GM18858 (cell line): ENCODE measurements at regions not wholly inside any gene's neighbourhood (a gene's known extent, or its start where the extent isn't known, plus 50 kb on each side); places are given as distances from the start of the nearest gene placed in this dataset.
"Not testable (repeated sequence)": the region's sequence is repeated elsewhere in the genome, so short reads cannot be mapped to it uniquely, and the experiment has no call there.

Experiments used
- ATAC-seq: cut with Tn5 transposase; IDR thresholded peaks from one replicate; pipeline ENCODE4 v1.9.1; 2021; ENCODE audit not compliant: unreplicated experiment

GRCh38 chr22:46026899-46027210 lies 49.9 kb upstream of the WNT7B start:
- ATAC-seq: no peak

- no peak for ATAC-seq
These were observed 50.5 kb upstream of the WNT7B start for GRCh38 chr22:46027211-46028105.

DNA sequence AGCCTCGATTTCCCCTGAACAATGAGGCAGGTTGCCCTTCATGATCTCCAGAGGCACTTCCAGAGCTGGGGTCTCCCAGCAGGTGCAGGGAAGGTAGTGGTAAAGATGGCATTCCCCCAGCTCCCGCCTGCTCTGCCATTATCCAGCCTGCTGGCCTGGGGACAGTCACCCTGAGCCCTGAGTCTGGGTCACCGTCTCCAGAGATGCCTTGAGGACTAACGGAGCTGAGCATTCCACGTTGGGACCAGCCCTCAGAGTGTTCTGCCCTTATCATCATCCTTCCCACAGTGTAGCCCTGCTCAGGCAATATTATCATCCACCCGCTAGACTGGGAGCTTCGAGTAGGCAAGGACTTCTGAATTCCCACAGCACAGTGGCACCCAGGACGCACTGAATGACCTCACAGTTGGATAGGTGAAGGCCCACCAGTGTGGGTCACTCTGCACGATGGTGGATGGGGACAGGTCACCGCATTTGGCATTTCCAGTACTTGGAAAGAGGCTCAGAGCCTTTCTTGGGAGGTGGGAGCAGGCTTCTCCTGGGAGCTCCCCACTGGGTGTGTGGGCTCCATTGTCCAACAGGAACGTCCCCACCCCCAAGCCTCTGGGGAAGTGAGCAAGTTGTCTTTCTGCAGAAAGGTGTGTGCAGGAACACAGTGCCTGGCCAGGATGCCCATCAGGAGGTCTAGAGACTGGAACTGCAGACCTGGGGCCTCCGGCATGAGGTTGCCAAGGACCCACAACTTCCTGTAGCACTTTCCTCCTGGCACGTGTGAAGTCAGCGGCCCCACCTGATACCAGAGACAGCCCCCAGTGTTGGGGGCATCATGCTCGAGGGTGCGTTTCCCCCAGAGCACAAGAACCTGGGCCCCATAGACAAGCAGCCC lies 51.4 kb upstream of the WNT7B start:
- no peak for ATAC-seq

- ATAC-seq: no peak
These were observed 52.1 kb upstream of the WNT7B start for GRCh38 chr22:46029036-46029435.

- ATAC-seq: no peak
These were observed 52.7 kb upstream of the WNT7B start for GRCh38 chr22:46029574-46030200.

- no peak for ATAC-seq
These were observed 53.4 kb upstream of the WNT7B start for GRCh38 chr22:46030231-46030880.

DNA sequence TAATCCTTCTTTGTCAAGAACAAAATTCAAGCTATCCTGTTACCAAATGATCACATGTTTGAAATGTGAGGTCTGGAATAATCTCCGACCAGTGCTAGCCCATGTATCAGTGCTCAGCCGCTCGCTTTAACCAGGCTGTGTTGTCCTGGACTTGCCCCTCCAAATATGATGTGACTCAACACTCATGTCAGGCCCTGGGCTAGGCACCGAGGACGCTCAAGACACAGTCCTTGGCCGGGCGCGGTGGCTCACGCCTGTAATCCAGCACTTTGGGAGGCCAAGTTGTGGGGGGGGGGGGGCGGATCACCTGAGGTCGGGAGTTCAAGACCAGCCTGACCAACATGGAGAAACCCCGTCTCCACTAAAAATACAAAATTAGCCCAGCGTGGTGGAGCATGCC lies 54.1 kb upstream of the WNT7B start:
- no peak for ATAC-seq

DNA sequence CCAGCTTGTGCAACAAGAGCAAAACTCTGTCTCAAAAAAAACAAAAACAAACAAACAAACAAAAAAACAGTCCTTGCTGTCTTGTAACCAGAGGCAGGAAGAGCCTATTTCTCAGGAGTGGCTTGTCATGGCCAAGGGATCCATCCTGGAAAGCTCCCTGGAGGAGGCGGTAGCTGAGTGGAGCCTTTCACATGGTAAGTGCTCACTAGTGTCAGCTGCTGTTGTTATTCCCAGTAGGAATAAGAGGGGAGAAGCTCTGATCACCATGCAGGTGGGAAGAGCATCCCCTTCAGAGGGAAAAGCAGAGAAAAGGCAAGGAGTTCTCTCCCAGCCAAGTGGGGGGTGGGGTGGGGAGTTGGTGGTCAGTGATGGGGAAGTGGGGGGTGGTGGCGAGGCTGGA lies 54.6 kb upstream of the WNT7B start:
- no peak for ATAC-seq

GRCh38 chr22:46031965-46032851 lies 55.2 kb upstream of the WNT7B start:
- ATAC-seq: no peak

GRCh38 chr22:46033256-46034200 lies 56.6 kb upstream of the WNT7B start:
- no peak for ATAC-seq

DNA sequence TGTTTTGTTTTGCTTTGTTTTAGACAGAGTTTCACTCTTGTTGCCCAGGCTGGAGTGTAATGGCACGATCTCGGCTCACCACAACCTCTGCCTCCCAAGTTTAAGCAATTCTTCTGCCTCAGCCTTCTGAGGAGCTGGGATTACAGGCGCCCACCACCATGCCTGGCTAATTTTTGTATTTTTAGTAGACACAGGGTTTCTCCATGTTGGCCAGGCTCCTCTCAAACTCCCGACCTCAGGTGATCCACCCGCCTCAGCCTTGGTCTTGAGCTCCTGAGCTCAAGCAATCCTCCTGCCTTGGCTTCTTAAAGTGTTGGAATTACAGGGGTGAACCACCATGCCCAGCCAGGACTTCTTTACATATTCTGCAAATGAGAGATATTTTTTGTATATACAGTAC lies 57.5 kb upstream of the WNT7B start:
- ATAC-seq: not testable (repeated sequence)

DNA sequence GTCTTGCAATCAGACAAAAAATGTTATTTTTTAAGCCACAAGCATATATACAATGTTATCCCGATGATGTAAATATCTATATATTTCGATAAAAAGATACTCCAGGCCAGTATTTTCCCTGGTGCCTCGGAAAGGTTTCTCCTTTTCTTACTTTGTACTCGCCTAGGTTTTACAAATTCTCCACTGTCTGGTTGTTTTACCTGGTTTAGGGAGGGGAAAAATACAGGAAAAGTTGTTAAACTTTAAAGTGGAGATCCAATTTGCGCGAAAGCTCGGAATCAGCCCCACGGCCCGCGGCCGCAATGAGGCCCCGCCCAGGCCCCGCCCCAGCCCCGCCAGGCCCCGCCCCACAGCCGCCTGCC lies 58.4 kb upstream of the WNT7B start:
- ATAC-seq: no peak

DNA sequence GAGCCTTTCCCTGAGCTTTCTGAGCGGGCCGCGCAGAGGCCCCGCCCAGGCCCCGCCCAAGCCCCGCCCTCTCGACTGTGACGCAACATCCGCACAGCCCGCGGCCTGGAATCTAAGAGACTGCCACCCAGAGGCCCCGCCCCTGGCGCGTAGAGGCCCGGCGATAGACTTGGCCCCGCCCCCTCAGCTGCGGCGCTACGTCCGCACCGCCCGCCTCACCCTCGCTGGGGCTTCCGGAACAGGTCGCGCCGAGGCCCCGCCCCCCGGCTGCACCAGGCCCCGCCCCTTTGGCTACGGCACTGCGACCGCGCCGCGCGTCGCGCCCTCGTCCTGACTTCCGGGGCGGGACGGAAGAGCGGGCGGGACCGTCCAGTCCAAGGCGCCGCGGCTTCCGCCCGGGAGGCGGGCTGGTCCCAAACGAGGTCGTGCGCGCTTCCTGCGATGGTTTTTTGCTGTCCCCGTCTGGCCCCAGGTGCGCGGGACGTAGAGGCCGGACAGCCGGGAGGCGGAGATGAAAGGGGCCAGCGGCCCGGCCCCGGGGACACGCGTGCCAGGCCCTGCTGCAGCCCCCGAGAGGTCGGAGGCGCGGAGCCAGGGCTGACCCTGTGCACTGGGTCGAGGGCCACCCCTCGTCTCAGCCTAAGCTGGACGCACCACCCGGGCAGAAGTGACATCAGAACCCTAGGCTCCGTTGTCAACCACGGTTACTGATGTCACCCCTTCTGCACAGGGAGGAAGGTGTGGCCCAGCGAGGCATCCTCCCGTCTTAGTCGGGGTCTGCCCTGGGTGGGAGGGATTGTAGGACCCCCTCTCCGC lies 59.0 kb upstream of the WNT7B start:
- peak; percentile 80 for ATAC-seq

GRCh38 chr22:46036558-46037408 lies 59.8 kb upstream of the WNT7B start:
- ATAC-seq: peak; percentile 9

DNA sequence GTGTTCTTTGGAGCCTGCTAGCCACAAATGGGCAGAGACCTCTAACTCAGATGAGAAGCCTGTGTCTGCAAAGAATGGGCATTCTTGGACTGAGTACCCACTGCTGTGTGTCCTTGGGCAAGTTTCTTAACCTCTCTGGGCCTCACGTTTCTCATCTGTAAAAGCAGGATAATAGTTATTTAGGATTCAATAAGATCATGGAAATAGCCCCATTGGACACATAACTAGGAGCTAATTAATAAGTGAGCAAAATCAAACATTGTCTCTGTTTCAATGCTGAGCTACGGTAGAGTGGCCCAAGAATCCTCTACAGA lies 61.2 kb upstream of the WNT7B start:
- ATAC-seq: no peak

- no peak for ATAC-seq
These were observed 61.8 kb upstream of the WNT7B start for GRCh38 chr22:46038516-46039430.

DNA sequence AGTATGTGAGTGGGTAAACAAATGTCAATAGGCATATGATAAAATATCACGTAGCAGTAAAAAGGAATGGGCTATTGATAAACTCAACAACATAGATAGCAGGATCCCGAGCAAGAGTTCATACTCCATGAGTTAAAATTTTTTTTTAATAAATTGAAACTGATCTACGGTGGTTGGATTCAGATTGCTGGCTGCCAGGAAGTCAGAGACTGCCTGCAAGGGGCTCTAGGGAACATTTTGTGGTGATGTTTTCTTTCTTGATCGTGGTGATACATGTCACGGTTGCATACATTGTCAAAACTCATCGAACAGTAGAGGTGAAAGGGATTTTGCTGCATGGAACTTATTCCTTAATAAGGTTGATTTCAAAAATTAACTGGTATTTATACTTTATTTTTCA lies 62.6 kb upstream of the WNT7B start:
- no peak for ATAC-seq
